GM23338 (cell line): ENCODE measurements at regions not wholly inside any gene's neighbourhood (a gene's known extent, or its start where the extent isn't known, plus 50 kb on each side); places are given as distances from the start of the nearest gene placed in this dataset.

Experiments
- ATAC-seq: fragments of 200-7000 bp; cut with Tn5 transposase; 3 replicates; pipeline ENCODE4 v1.9.1; 2020
- DNase-seq: peaks from one replicate; pipeline ENCODE4 v3.0.0-alpha.2; 2015; ENCODE audit warnings: low spot score
- H2AFZ ChIP-seq: fragments of 200-600 bp; sonication (generic); 2 replicates; pipeline ENCODE4 v1.8.0; 2016; ENCODE audit warnings: antibody characterized with exemption, mild to moderate bottlenecking, moderate library complexity
- H3F3A ChIP-seq: fragments of 200-600 bp; sonication (generic); replicated peaks from 2 replicates; pipeline ENCODE4 v1.8.0; 2017; ENCODE audit warnings: antibody characterized with exemption, mixed run types, low read depth
- H3K27ac ChIP-seq: fragments of 200-600 bp; sonication (generic); 2 replicates; pipeline ENCODE4 v1.6.1; 2016; ENCODE audit warnings: low read depth
- H3K27me3 ChIP-seq: fragments of 200-600 bp; sonication (generic); 2 replicates; pipeline ENCODE4 v1.8.0; 2016; ENCODE audit warnings: mild to moderate bottlenecking, mixed run types, moderate library complexity; ENCODE audit not compliant: insufficient read depth
- H3K36me3 ChIP-seq: fragments of 200-600 bp; sonication (generic); 2 replicates; pipeline ENCODE4 v1.8.0; 2016; ENCODE audit warnings: mild to moderate bottlenecking; ENCODE audit not compliant: insufficient read depth
- H3K4me1 ChIP-seq: fragments of 200-600 bp; sonication (generic); 2 replicates; pipeline ENCODE4 v1.8.0; 2016; ENCODE audit warnings: mild to moderate bottlenecking, moderate library complexity; ENCODE audit not compliant: insufficient read depth
- H3K4me2 ChIP-seq: fragments of 200-600 bp; sonication (generic); 2 replicates; pipeline ENCODE4 v1.7.1; 2017; ENCODE audit warnings: mixed run types
- H3K4me3 ChIP-seq: fragments of 200-600 bp; sonication (generic); 2 replicates; pipeline ENCODE4 v1.6.1; 2016; ENCODE audit warnings: mixed run types
- H3K79me2 ChIP-seq: fragments of 200-600 bp; sonication (generic); replicated peaks from 2 replicates; pipeline ENCODE4 v1.8.0; 2017; ENCODE audit warnings: mild to moderate bottlenecking; ENCODE audit not compliant: insufficient read depth
- H3K9me2 ChIP-seq: fragments of 200-600 bp; sonication (generic); 2 replicates; pipeline ENCODE4 v1.8.0; 2017; ENCODE audit not compliant: insufficient read depth
- H4K20me1 ChIP-seq: fragments of 200-600 bp; sonication (generic); replicated peaks from 2 replicates; pipeline ENCODE4 v1.8.0; 2017; ENCODE audit warnings: mild to moderate bottlenecking; ENCODE audit not compliant: insufficient read depth
- H3K27ac Mint-ChIP-seq: 2 replicates; pipeline ENCODE4 v1.8.0; 2020; ENCODE audit warnings: inconsistent platforms, mild to moderate bottlenecking, moderate library complexity, mixed read lengths
- H3K27me3 Mint-ChIP-seq: 3 replicates; pipeline ENCODE4 v1.8.0; 2022; ENCODE audit warnings: low read depth, mild to moderate bottlenecking, moderate library complexity, mixed read lengths, inconsistent platforms; ENCODE audit not compliant: insufficient read depth, poor library complexity
- H3K36me3 Mint-ChIP-seq: 3 replicates; pipeline ENCODE4 v1.8.0; 2021; ENCODE audit warnings: low read depth, mild to moderate bottlenecking, inconsistent platforms, moderate library complexity, mixed read lengths
- H3K4me1 Mint-ChIP-seq: 3 replicates; pipeline ENCODE4 v1.8.0; 2020; ENCODE audit warnings: mild to moderate bottlenecking, inconsistent platforms, mixed read lengths
- H3K4me3 Mint-ChIP-seq: 3 replicates; pipeline ENCODE4 v1.8.0; 2021; ENCODE audit warnings: moderate library complexity, mild to moderate bottlenecking, inconsistent platforms, mixed read lengths
- H3K9me3 Mint-ChIP-seq: 3 replicates; pipeline ENCODE4 v1.8.0; 2020; ENCODE audit warnings: moderate library complexity, mild to moderate bottlenecking, inconsistent platforms, mixed read lengths
- CREB1 ChIP-seq: fragments of 250-450 bp; sonication (Bioruptor Pico); IDR thresholded peaks from 2 replicates; pipeline ENCODE4 v1.5.0; 2020; ENCODE audit warnings: low read depth, mild to moderate bottlenecking, moderate library complexity
- EZH2 ChIP-seq: fragments of 200-600 bp; sonication (generic); IDR thresholded peaks from one replicate; pipeline ENCODE4 v1.8.0; 2017; ENCODE audit warnings: antibody characterized with exemption, mild to moderate bottlenecking, low read depth; ENCODE audit not compliant: unreplicated experiment
- EZH2phosphoT487 ChIP-seq: fragments of 200-600 bp; sonication (generic); IDR thresholded peaks from one replicate; pipeline ENCODE4 v1.8.1; 2018; ENCODE audit warnings: antibody characterized with exemption; ENCODE audit not compliant: unreplicated experiment
- JUNB ChIP-seq: IDR thresholded peaks from one replicate; pipeline ENCODE4 v1.6.1; 2016; ENCODE audit warnings: antibody characterized with exemption; ENCODE audit not compliant: unreplicated experiment
- NANOG ChIP-seq: IDR thresholded peaks from 2 replicates; pipeline ENCODE4 v1.6.1; 2016; ENCODE audit warnings: antibody characterized with exemption, borderline replicate concordance
- POLR2AphosphoS5 ChIP-seq: IDR thresholded peaks from 2 replicates; pipeline ENCODE4 v1.6.1; 2016; ENCODE audit warnings: antibody characterized with exemption, low read depth
- STAT1 ChIP-seq: IDR thresholded peaks from one replicate; pipeline ENCODE4 v1.6.1; 2016; ENCODE audit warnings: antibody characterized with exemption; ENCODE audit not compliant: unreplicated experiment
- ZNF114 ChIP-seq: fragments of 250-450 bp; sonication (Bioruptor Pico); IDR thresholded peaks from 2 replicates; pipeline ENCODE4 v1.5.0; 2020; ENCODE audit warnings: mild to moderate bottlenecking, moderate library complexity
- ZNF331 ChIP-seq: fragments of 250-450 bp; sonication (Bioruptor Pico); IDR thresholded peaks from 2 replicates; pipeline ENCODE4 v1.5.0; 2020; ENCODE audit warnings: low read depth, mild to moderate bottlenecking, moderate library complexity
- TF ChIP-seq, protein P1 (sequence below): IDR thresholded peaks from 2 replicates; pipeline ENCODE4 v1.6.1; 2016; ENCODE audit warnings: antibody characterized with exemption
- TF ChIP-seq, protein P2 (sequence below): fragments of 250-450 bp; sonication (Bioruptor Pico); IDR thresholded peaks from 2 replicates; pipeline ENCODE4 v1.5.0; 2020; ENCODE audit warnings: mild to moderate bottlenecking, moderate library complexity
- TF ChIP-seq, protein P3 (sequence below): IDR thresholded peaks from one replicate; pipeline ENCODE4 v1.6.1; 2018; ENCODE audit warnings: antibody characterized with exemption; ENCODE audit not compliant: unreplicated experiment
- TF ChIP-seq, protein P4 (sequence below), 2 experiments: fragments of 200-600 bp in 1 of 2; sonication (generic) in 1 of 2; conservative IDR thresholded peaks; 2 replicates each; pipeline versions ENCODE4 v1.5.1 to v1.6.1; 2016 to 2017; ENCODE audit warnings: antibody characterized with exemption in 2 of 2, low read depth in 2 of 2, mild to moderate bottlenecking in 2 of 2, moderate library complexity in 1 of 2

GRCh38 chr9:113763429-113763828 lies 112.7 kb upstream of the ZNF618 start:
- H3K36me3 ChIP-seq, result no peaks in the 10 kb centered on the region
- no peaks in the 10 kb centered on the region for H3K27me3 ChIP-seq
- no peak overlapping the region for H3K4me3 ChIP-seq
- H3K9me3 Mint-ChIP-seq, result peaks cover 10% of the 10 kb centered on the region; the same call in 2 of the 3 replicates
- no peaks in the 10 kb centered on the region for H3K27me3 Mint-ChIP-seq
- no peak overlapping the region for H3K4me3 Mint-ChIP-seq
- no peaks in the 10 kb centered on the region for H3K4me1 ChIP-seq
- no peaks in the 10 kb centered on the region for H3F3A ChIP-seq
- peaks cover 3% of the 10 kb centered on the region for H3K36me3 Mint-ChIP-seq
- no peak overlapping the region for H3K4me2 ChIP-seq
- DNase-seq, result no peak
- no peaks in the 10 kb centered on the region; the same call in 1 of the 2 replicates for H3K9me2 ChIP-seq
- TF ChIP-seq, protein P1, sequence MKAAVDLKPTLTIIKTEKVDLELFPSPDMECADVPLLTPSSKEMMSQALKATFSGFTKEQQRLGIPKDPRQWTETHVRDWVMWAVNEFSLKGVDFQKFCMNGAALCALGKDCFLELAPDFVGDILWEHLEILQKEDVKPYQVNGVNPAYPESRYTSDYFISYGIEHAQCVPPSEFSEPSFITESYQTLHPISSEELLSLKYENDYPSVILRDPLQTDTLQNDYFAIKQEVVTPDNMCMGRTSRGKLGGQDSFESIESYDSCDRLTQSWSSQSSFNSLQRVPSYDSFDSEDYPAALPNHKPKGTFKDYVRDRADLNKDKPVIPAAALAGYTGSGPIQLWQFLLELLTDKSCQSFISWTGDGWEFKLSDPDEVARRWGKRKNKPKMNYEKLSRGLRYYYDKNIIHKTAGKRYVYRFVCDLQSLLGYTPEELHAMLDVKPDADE, result no peak
- no peak for TF ChIP-seq ZNF114
- TF ChIP-seq CREB1, result no peak
- TF ChIP-seq JUNB, result no peak
- no peak for TF ChIP-seq NANOG
- TF ChIP-seq POLR2AphosphoS5, result no peak
- no peak for TF ChIP-seq STAT1
- TF ChIP-seq EZH2, result no peak
- TF ChIP-seq, protein P2, sequence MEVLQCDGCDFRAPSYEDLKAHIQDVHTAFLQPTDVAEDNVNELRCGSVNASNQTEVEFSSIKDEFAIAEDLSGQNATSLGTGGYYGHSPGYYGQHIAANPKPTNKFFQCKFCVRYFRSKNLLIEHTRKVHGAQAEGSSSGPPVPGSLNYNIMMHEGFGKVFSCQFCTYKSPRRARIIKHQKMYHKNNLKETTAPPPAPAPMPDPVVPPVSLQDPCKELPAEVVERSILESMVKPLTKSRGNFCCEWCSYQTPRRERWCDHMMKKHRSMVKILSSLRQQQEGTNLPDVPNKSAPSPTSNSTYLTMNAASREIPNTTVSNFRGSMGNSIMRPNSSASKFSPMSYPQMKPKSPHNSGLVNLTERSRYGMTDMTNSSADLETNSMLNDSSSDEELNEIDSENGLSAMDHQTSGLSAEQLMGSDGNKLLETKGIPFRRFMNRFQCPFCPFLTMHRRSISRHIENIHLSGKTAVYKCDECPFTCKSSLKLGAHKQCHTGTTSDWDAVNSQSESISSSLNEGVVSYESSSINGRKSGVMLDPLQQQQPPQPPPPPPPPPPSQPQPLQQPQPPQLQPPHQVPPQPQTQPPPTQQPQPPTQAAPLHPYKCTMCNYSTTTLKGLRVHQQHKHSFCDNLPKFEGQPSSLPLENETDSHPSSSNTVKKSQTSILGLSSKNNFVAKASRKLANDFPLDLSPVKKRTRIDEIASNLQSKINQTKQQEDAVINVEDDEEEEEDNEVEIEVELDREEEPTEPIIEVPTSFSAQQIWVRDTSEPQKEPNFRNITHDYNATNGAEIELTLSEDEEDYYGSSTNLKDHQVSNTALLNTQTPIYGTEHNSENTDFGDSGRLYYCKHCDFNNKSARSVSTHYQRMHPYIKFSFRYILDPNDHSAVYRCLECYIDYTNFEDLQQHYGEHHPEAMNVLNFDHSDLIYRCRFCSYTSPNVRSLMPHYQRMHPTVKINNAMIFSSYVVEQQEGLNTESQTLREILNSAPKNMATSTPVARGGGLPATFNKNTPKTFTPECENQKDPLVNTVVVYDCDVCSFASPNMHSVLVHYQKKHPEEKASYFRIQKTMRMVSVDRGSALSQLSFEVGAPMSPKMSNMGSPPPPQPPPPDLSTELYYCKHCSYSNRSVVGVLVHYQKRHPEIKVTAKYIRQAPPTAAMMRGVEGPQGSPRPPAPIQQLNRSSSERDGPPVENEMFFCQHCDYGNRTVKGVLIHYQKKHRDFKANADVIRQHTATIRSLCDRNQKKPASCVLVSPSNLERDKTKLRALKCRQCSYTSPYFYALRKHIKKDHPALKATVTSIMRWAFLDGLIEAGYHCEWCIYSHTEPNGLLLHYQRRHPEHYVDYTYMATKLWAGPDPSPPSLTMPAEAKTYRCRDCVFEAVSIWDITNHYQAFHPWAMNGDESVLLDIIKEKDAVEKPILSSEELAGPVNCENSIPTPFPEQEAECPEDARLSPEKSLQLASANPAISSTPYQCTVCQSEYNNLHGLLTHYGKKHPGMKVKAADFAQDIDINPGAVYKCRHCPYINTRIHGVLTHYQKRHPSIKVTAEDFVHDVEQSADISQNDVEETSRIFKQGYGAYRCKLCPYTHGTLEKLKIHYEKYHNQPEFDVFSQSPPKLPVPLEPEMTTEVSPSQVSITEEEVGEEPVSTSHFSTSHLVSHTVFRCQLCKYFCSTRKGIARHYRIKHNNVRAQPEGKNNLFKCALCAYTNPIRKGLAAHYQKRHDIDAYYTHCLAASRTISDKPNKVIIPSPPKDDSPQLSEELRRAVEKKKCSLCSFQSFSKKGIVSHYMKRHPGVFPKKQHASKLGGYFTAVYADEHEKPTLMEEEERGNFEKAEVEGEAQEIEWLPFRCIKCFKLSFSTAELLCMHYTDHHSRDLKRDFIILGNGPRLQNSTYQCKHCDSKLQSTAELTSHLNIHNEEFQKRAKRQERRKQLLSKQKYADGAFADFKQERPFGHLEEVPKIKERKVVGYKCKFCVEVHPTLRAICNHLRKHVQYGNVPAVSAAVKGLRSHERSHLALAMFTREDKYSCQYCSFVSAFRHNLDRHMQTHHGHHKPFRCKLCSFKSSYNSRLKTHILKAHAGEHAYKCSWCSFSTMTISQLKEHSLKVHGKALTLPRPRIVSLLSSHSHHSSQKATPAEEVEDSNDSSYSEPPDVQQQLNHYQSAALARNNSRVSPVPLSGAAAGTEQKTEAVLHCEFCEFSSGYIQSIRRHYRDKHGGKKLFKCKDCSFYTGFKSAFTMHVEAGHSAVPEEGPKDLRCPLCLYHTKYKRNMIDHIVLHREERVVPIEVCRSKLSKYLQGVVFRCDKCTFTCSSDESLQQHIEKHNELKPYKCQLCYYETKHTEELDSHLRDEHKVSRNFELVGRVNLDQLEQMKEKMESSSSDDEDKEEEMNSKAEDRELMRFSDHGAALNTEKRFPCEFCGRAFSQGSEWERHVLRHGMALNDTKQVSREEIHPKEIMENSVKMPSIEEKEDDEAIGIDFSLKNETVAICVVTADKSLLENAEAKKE (CRISPR knock-in tag), result no peak
- TF ChIP-seq, protein P3, sequence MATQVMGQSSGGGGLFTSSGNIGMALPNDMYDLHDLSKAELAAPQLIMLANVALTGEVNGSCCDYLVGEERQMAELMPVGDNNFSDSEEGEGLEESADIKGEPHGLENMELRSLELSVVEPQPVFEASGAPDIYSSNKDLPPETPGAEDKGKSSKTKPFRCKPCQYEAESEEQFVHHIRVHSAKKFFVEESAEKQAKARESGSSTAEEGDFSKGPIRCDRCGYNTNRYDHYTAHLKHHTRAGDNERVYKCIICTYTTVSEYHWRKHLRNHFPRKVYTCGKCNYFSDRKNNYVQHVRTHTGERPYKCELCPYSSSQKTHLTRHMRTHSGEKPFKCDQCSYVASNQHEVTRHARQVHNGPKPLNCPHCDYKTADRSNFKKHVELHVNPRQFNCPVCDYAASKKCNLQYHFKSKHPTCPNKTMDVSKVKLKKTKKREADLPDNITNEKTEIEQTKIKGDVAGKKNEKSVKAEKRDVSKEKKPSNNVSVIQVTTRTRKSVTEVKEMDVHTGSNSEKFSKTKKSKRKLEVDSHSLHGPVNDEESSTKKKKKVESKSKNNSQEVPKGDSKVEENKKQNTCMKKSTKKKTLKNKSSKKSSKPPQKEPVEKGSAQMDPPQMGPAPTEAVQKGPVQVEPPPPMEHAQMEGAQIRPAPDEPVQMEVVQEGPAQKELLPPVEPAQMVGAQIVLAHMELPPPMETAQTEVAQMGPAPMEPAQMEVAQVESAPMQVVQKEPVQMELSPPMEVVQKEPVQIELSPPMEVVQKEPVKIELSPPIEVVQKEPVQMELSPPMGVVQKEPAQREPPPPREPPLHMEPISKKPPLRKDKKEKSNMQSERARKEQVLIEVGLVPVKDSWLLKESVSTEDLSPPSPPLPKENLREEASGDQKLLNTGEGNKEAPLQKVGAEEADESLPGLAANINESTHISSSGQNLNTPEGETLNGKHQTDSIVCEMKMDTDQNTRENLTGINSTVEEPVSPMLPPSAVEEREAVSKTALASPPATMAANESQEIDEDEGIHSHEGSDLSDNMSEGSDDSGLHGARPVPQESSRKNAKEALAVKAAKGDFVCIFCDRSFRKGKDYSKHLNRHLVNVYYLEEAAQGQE, result no peak
- no peak for TF ChIP-seq EZH2phosphoT487
- TF ChIP-seq, protein P4, sequence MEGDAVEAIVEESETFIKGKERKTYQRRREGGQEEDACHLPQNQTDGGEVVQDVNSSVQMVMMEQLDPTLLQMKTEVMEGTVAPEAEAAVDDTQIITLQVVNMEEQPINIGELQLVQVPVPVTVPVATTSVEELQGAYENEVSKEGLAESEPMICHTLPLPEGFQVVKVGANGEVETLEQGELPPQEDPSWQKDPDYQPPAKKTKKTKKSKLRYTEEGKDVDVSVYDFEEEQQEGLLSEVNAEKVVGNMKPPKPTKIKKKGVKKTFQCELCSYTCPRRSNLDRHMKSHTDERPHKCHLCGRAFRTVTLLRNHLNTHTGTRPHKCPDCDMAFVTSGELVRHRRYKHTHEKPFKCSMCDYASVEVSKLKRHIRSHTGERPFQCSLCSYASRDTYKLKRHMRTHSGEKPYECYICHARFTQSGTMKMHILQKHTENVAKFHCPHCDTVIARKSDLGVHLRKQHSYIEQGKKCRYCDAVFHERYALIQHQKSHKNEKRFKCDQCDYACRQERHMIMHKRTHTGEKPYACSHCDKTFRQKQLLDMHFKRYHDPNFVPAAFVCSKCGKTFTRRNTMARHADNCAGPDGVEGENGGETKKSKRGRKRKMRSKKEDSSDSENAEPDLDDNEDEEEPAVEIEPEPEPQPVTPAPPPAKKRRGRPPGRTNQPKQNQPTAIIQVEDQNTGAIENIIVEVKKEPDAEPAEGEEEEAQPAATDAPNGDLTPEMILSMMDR (conservative IDR thresholded peaks at IDR 0.05; ENCODE audit: low read depth in 2 of 2), result no peak
- no peak for TF ChIP-seq ZNF331 (CRISPR knock-in tag)
- H3K79me2 ChIP-seq, result no peaks in the 10 kb centered on the region
- H3K27ac Mint-ChIP-seq, result no peak overlapping the region
- no peaks in the 10 kb centered on the region for H4K20me1 ChIP-seq
- ATAC-seq, result no peak
- H3K4me1 Mint-ChIP-seq, result no peaks in the 10 kb centered on the region
- H3K27ac ChIP-seq, result no peak overlapping the region
- no peak overlapping the region for H2AFZ ChIP-seq
